ENCODE measurements at regions not wholly inside any gene's neighbourhood (a gene's known extent, or its start where the extent isn't known, plus 50 kb on each side); places are given as distances from the start of the nearest gene placed in this dataset.

GRCh38 chr13:107202371-107203023, 634.6 kb upstream of the ARGLU1 start:
- no peak overlapping the region for H2AFZ ChIP-seq (ENCODE audit: low read depth, low read length)
- TF ChIP-seq MAX (IDR thresholded peaks at IDR 0.05; ENCODE audit: insufficient read depth, insufficient read length) (peak; percentile 64), FOS (IDR thresholded peaks at IDR 0.05; ENCODE audit: borderline replicate concordance, insufficient read depth, low read length) (peak; percentile 51), JUN (IDR thresholded peaks at IDR 0.05; ENCODE audit: borderline replicate concordance, insufficient read depth, insufficient read length, low read depth) (peak; percentile 96), EZH2 (IDR thresholded peaks at IDR 0.05; ENCODE audit: borderline replicate concordance, low read depth, low read length, severe bottlenecking) (no peak), CTCF (IDR thresholded peaks at IDR 0.05; ENCODE audit: extremely low read depth in 1 of 2, insufficient read depth in 1 of 2, low read depth in 1 of 2, low read length in 2 of 2) (no peak), GATA2 (IDR thresholded peaks at IDR 0.05; ENCODE audit: insufficient read depth, insufficient read length, low read depth, low read length) (peak; percentile 32), POLR2AphosphoS5 (IDR thresholded peaks at IDR 0.05; ENCODE audit: insufficient read depth, low read depth, low read length) (peak; percentile 60)
- ChIA-PET POLR2A (interaction anchor here (0.6 to 1.6 kb wide), 3 partner anchors 282 to 666 kb away, joined by 3 to 4 read pairs (median 3); no protein-coding TSS in a partner anchor), CTCF (interaction anchor here (0.8 to 3.6 kb wide), 27 partner anchors 9 to 1013 kb away, joined by 3 to 48 read pairs (median 7); partner anchors contain the start of gene LIG4)
- no peaks in the 10 kb centered on the region for H3K9me3 ChIP-seq (replicated peaks; ENCODE audit: control insufficient read depth, insufficient read depth, low read length)
- intact Hi-C loops (cut with micrococcal nuclease), result loop anchor here (1.0 to 10.0 kb wide), 11 partner anchors 16 to 1016 kb away; partner anchors contain the start of genes ABHD13 and LIG4
- H3K27me3 ChIP-seq (ENCODE audit: control insufficient read depth in 2 of 2, insufficient read depth in 2 of 2, low read length in 2 of 2), result no peaks in the 10 kb centered on the region
- H3K4me2 ChIP-seq (ENCODE audit: insufficient read depth, low read length), result peak overlapping the region; percentile 55
- dilution Hi-C loops (cut with MboI; ENCODE audit: extremely low pct_ligation_motif_present, low sequenced_read_pairs), result no loop called here
- peak overlapping the region in 1 of 3 experiments; percentile 4 for H3K4me3 ChIP-seq (replicated peaks in 1 of 3; ENCODE audit: insufficient read depth in 1 of 3, low read depth in 1 of 3, low read length in 3 of 3)
- H3K27ac ChIP-seq (ENCODE audit: insufficient read depth, low read depth, low read length), result peak overlapping the region; percentile 87
- FAIRE-seq (peak; percentile 97), DNase-seq (ENCODE audit: low read depth, low spot score) (peak; percentile 99)
- H3K79me2 ChIP-seq (ENCODE audit: control insufficient read depth, insufficient read depth, low read length), result no peaks in the 10 kb centered on the region
- no peaks in the 10 kb centered on the region for H3K36me3 ChIP-seq (ENCODE audit: control insufficient read depth in 2 of 2, extremely low read depth in 1 of 2, insufficient read depth in 2 of 2, low read length in 2 of 2)
- no peaks in the 10 kb centered on the region for H3K9me1 ChIP-seq (replicated peaks; ENCODE audit: control insufficient read depth, extremely low read depth, insufficient read depth, low read length)
- no TSS peak for BruUV-seq (replicated peaks)
- peak overlapping the region; percentile 71 for H3K9ac ChIP-seq (replicated peaks; ENCODE audit: extremely low read depth, insufficient read depth, low read length)
- H3K4me1 ChIP-seq (ENCODE audit: control insufficient read depth, extremely low read depth, insufficient read depth, low read length), result peaks cover 15% of the 10 kb centered on the region
- H4K20me1 ChIP-seq (replicated peaks; ENCODE audit: control insufficient read depth, extremely low read depth, insufficient read depth, low read length), result no peaks in the 10 kb centered on the region
